Endothelial cell of umbilical vein (primary cell): ENCODE measurements at regions not wholly inside any gene's neighbourhood (a gene's known extent, or its start where the extent isn't known, plus 50 kb on each side); places are given as distances from the start of the nearest gene placed in this dataset.

Experiments used
- BruUV-seq: library from RNA; stranded (reverse); fragments of 400-500 nt; replicated peaks from 2 replicates; lab custom pipeline; 2021; lab: Mats Ljungman, UMichigan
- CTCF ChIA-PET: fragments of 300-600, 350-600 bp; sonication (Branson Sonifier 250); formaldehyde crosslinking; loops from one replicate; lab custom pipeline; 2021; ENCODE audit warnings: antibody characterized with exemption, inconsistent platforms; lab: Charles Lee
- POLR2A ChIA-PET: fragments of 300-600, 350-600 bp; sonication (Branson Sonifier 250); formaldehyde crosslinking; loops from one replicate; lab custom pipeline; 2021; ENCODE audit warnings: antibody characterized with exemption, inconsistent platforms; lab: Charles Lee
- DNase-seq: peaks from one replicate; pipeline ENCODE4 v3.0.0-alpha.2; 2011; ENCODE audit warnings: low read depth, low spot score
- FAIRE-seq: peaks from 2 replicates; lab custom pipeline; 2011; peaks lifted over from hg19 to GRCh38; lab: Jason Lieb, UNC
- H2AFZ ChIP-seq: 2 replicates; pipeline ENCODE4 v1.6.0; 2012; ENCODE audit warnings: low read depth, low read length, control low read depth, inconsistent platforms
- H3K27ac ChIP-seq: 2 replicates; pipeline ENCODE4 v1.5.1; 2011; ENCODE audit warnings: low read depth, mild to moderate bottlenecking, control low read depth, low read length, moderate library complexity; ENCODE audit not compliant: insufficient read depth
- H3K27me3 ChIP-seq, 2 experiments: 2 replicates each; pipeline versions ENCODE4 v1.6.0 to v1.6.1; 2011; ENCODE audit warnings: low read length in 2 of 2, mixed read lengths in 1 of 2; ENCODE audit not compliant: control insufficient read depth in 2 of 2, insufficient read depth in 2 of 2
- H3K36me3 ChIP-seq, 2 experiments: 2 replicates in 1 of 2; 3 replicates in 1 of 2; pipeline ENCODE4 v1.5.1; 2011; ENCODE audit warnings: low read length in 2 of 2, mild to moderate bottlenecking in 1 of 2, moderate library complexity in 1 of 2; ENCODE audit not compliant: control insufficient read depth in 2 of 2, insufficient read depth in 2 of 2; ENCODE audit errors: extremely low read depth in 1 of 2
- H3K4me1 ChIP-seq: 3 replicates; pipeline ENCODE4 v1.5.1; 2011; ENCODE audit warnings: mild to moderate bottlenecking, low read length; ENCODE audit not compliant: control insufficient read depth, insufficient read depth; ENCODE audit errors: extremely low read depth
- H3K4me2 ChIP-seq: 2 replicates; pipeline ENCODE4 v1.6.1; 2011; ENCODE audit warnings: low read length, control low read depth, mixed read lengths; ENCODE audit not compliant: insufficient read depth
- H3K4me3 ChIP-seq, 3 experiments: fragments of 200-600 bp in 1 of 3; sonication (generic), shearing (Covaris generic) in 1 of 3; replicated peaks in 1 of 3; 2 replicates each; pipeline ENCODE4 v1.5.1; 2011 to 2016; ENCODE audit warnings: control low read depth in 3 of 3, low read length in 3 of 3, mild to moderate bottlenecking in 2 of 3, inconsistent platforms in 1 of 3, low read depth in 1 of 3, moderate library complexity in 1 of 3; ENCODE audit not compliant: insufficient read depth in 1 of 3
- H3K79me2 ChIP-seq: 2 replicates; pipeline ENCODE4 v1.6.0; 2012; ENCODE audit warnings: low read length, inconsistent platforms; ENCODE audit not compliant: control insufficient read depth, insufficient read depth
- H3K9ac ChIP-seq: replicated peaks from 2 replicates; pipeline ENCODE3; 2011; ENCODE audit warnings: low read length, control low read depth; ENCODE audit not compliant: insufficient read depth; ENCODE audit errors: extremely low read depth
- H3K9me1 ChIP-seq: replicated peaks from 3 replicates; pipeline ENCODE4 v1.6.0; 2011; ENCODE audit warnings: mild to moderate bottlenecking, low read length; ENCODE audit not compliant: control insufficient read depth, insufficient read depth; ENCODE audit errors: extremely low read depth
- H3K9me3 ChIP-seq: replicated peaks from 2 replicates; pipeline ENCODE4 v1.5.1; 2012; ENCODE audit warnings: low read length, inconsistent platforms; ENCODE audit not compliant: control insufficient read depth, insufficient read depth
- H4K20me1 ChIP-seq: replicated peaks from 2 replicates; pipeline ENCODE3; 2011; ENCODE audit warnings: mild to moderate bottlenecking, low read length; ENCODE audit not compliant: control insufficient read depth, insufficient read depth; ENCODE audit errors: extremely low read depth
- EZH2 ChIP-seq: IDR thresholded peaks from 2 replicates; pipeline ENCODE4 v1.6.1; 2012; ENCODE audit warnings: borderline replicate concordance, low read depth, mild to moderate bottlenecking, moderate library complexity, low read length, inconsistent platforms; ENCODE audit not compliant: severe bottlenecking
- FOS ChIP-seq: IDR thresholded peaks from 2 replicates; pipeline ENCODE4 v1.6.1; 2011; ENCODE audit warnings: mild to moderate bottlenecking, low read length, moderate library complexity, borderline replicate concordance; ENCODE audit not compliant: insufficient read depth
- GATA2 ChIP-seq: IDR thresholded peaks from 2 replicates; pipeline ENCODE4 v1.7.0; 2011; ENCODE audit warnings: low read depth, mild to moderate bottlenecking, moderate library complexity, mixed read lengths, low read length; ENCODE audit not compliant: insufficient read length, insufficient read depth
- JUN ChIP-seq: IDR thresholded peaks from 2 replicates; pipeline ENCODE4 v1.6.1; 2011; ENCODE audit warnings: borderline replicate concordance, low read depth; ENCODE audit not compliant: insufficient read length, insufficient read depth
- MYC ChIP-seq: IDR thresholded peaks from one replicate; pipeline ENCODE4 v1.6.1; 2011; ENCODE audit warnings: mild to moderate bottlenecking, low read depth, low read length
- POLR2A ChIP-seq: IDR thresholded peaks from 2 replicates; pipeline ENCODE4 v1.6.1; 2012; ENCODE audit warnings: low read depth, mild to moderate bottlenecking, control low read depth, low read length
- POLR2AphosphoS5 ChIP-seq: IDR thresholded peaks from 2 replicates; pipeline ENCODE4 v1.6.1; 2012; ENCODE audit warnings: low read depth, mild to moderate bottlenecking, control low read depth, low read length, moderate library complexity; ENCODE audit not compliant: insufficient read depth
- dilution Hi-C: fragments of 300-500 bp; cut with MboI; formaldehyde crosslinking; loops from one replicate; pipeline ENCODE4 v1.15.0; 2019; ENCODE audit warnings: low sequenced_read_pairs; ENCODE audit not compliant: extremely low pct_ligation_motif_present
- intact Hi-C: fragments of 100-400 bp; cut with micrococcal nuclease; formaldehyde crosslinking; loops from one replicate; pipeline ENCODE4 v1.10.0; 2022
- TF ChIP-seq, protein P1 (sequence below), 2 donors: IDR thresholded peaks; 1 replicate in 1 of 2; 2 replicates in 1 of 2; pipeline ENCODE4 v1.5.1; 2011; ENCODE audit warnings: low read length in 2 of 2, mild to moderate bottlenecking in 2 of 2, moderate library complexity in 2 of 2, control low read depth in 1 of 2, inconsistent platforms in 1 of 2, low read depth in 1 of 2; ENCODE audit not compliant: insufficient read depth in 1 of 2; ENCODE audit errors: extremely low read depth in 1 of 2
- TF ChIP-seq, protein P2 (sequence below): IDR thresholded peaks from 2 replicates; pipeline ENCODE4 v1.6.1; 2011; ENCODE audit not compliant: insufficient read depth, insufficient read length

DNA sequence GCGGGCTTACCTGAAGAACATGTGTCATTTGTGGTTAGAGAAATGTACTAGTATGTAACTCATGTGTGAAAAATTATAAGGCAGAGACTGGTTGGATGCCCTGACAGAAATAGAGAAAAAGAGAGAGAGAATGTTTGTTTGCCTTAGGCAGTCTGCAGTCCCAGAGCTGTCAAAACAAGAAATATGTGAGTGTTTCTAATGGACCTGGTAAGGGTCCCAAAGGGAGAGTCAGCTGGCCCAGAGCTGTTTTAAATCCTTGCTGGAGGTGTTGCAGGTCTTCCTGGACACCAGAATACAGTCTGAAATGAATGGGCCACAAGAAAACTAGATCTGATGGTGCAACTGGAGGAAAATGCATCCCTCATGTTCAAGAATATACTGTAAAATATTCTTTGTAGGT, 158.3 kb upstream of the OGFRL1 start:
- no peaks in the 10 kb centered on the region for H3K27me3 ChIP-seq
- intact Hi-C loops (no loop called here), dilution Hi-C loops (no loop called here)
- H3K27ac ChIP-seq = no peak overlapping the region
- no peaks in the 10 kb centered on the region for H3K79me2 ChIP-seq
- TF ChIP-seq POLR2AphosphoS5 = no peak
- no peak for TF ChIP-seq FOS
- TF ChIP-seq POLR2A = no peak
- no peak for TF ChIP-seq MYC
- TF ChIP-seq, protein P1, sequence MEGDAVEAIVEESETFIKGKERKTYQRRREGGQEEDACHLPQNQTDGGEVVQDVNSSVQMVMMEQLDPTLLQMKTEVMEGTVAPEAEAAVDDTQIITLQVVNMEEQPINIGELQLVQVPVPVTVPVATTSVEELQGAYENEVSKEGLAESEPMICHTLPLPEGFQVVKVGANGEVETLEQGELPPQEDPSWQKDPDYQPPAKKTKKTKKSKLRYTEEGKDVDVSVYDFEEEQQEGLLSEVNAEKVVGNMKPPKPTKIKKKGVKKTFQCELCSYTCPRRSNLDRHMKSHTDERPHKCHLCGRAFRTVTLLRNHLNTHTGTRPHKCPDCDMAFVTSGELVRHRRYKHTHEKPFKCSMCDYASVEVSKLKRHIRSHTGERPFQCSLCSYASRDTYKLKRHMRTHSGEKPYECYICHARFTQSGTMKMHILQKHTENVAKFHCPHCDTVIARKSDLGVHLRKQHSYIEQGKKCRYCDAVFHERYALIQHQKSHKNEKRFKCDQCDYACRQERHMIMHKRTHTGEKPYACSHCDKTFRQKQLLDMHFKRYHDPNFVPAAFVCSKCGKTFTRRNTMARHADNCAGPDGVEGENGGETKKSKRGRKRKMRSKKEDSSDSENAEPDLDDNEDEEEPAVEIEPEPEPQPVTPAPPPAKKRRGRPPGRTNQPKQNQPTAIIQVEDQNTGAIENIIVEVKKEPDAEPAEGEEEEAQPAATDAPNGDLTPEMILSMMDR (IDR thresholded peaks at IDR 0.05; ENCODE audit: extremely low read depth in 1 of 2, insufficient read depth in 1 of 2, low read depth in 1 of 2, low read length in 2 of 2) = no peak
- TF ChIP-seq JUN = no peak
- TF ChIP-seq GATA2 = no peak
- TF ChIP-seq, protein P2, sequence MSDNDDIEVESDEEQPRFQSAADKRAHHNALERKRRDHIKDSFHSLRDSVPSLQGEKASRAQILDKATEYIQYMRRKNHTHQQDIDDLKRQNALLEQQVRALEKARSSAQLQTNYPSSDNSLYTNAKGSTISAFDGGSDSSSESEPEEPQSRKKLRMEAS = no peak
- no peak for TF ChIP-seq EZH2
- no peaks in the 10 kb centered on the region for H3K4me1 ChIP-seq
- FAIRE-seq = no peak
- ChIA-PET POLR2A (no interaction called here), CTCF (interaction anchor here (0.7 kb wide), 1 partner anchor 282 kb away, joined by 3 read pairs; no protein-coding TSS in a partner anchor)
- H3K9ac ChIP-seq = no peak overlapping the region
- DNase-seq = no peak
- H3K9me3 ChIP-seq = no peaks in the 10 kb centered on the region
- no TSS peak for BruUV-seq
- no peak overlapping the region for H3K4me2 ChIP-seq
- no peak overlapping the region for H2AFZ ChIP-seq
- no peaks in the 10 kb centered on the region for H3K36me3 ChIP-seq
- H3K4me3 ChIP-seq = no peak overlapping the region
- H3K9me1 ChIP-seq = no peaks in the 10 kb centered on the region
- H4K20me1 ChIP-seq = no peaks in the 10 kb centered on the region
